ENCODE measurements at regions not wholly inside any gene's neighbourhood (a gene's known extent, or its start where the extent isn't known, plus 50 kb on each side); places are given as distances from the start of the nearest gene placed in this dataset.

- TF ChIP-seq POLR2A (IDR thresholded peaks at IDR 0.05; ENCODE audit: low read length): no peak
- TF ChIP-seq GATA1 (IDR thresholded peaks at IDR 0.05; ENCODE audit: low read depth, low read length): no peak
Observed at GRCh38 chr5:5576744-5577143, 154.3 kb downstream of the ICE1 start.

All from erythroblast (primary cell).